WTC11 (cell line): ENCODE measurements at regions not wholly inside any gene's neighbourhood (a gene's known extent, or its start where the extent isn't known, plus 50 kb on each side); places are given as distances from the start of the nearest gene placed in this dataset.

ENCODE experiments used
- CBFB ChIP-seq: sonication (generic); formaldehyde crosslinking; IDR thresholded peaks from 2 replicates; pipeline ENCODE4 v1.8.1; 2022; ENCODE audit warnings: mild to moderate bottlenecking, low read depth, missing genetic modification reagents
- ELF4 ChIP-seq: sonication (generic); formaldehyde crosslinking; IDR thresholded peaks from 2 replicates; pipeline ENCODE4 v1.8.1; 2022; ENCODE audit warnings: low read depth, mild to moderate bottlenecking, moderate library complexity, missing genetic modification reagents
- ETV6 ChIP-seq: sonication (generic); formaldehyde crosslinking; IDR thresholded peaks from 2 replicates; pipeline ENCODE4 v1.8.1; 2022; ENCODE audit warnings: mild to moderate bottlenecking, missing genetic modification reagents
- MXD4 ChIP-seq: fragments of 250-450 bp; sonication (Bioruptor Pico); IDR thresholded peaks from 2 replicates; pipeline ENCODE4 v1.8.0; 2021; ENCODE audit warnings: mild to moderate bottlenecking, moderate library complexity, borderline replicate concordance
- ZNF138 ChIP-seq: sonication (generic); formaldehyde crosslinking; conservative IDR thresholded peaks from 2 replicates; pipeline ENCODE4 v1.8.1; 2022; ENCODE audit warnings: mild to moderate bottlenecking, moderate library complexity, missing genetic modification reagents
- ZNF416 ChIP-seq: fragments of 250-450 bp; sonication (Bioruptor Pico); IDR thresholded peaks from 2 replicates; pipeline ENCODE4 v1.9.0; 2021; ENCODE audit warnings: mild to moderate bottlenecking, inconsistent platforms
- ZNF423 ChIP-seq: fragments of 250-450 bp; sonication (Bioruptor Pico); IDR thresholded peaks from 2 replicates; pipeline ENCODE4 v2.1.2; 2022; ENCODE audit warnings: mild to moderate bottlenecking, moderate library complexity
- TF ChIP-seq, protein P1 (sequence below): sonication (generic); formaldehyde crosslinking; IDR thresholded peaks from 2 replicates; pipeline ENCODE4 v1.8.1; 2022; ENCODE audit warnings: low read depth, missing genetic modification reagents, borderline replicate concordance
- TF ChIP-seq, protein P2 (sequence below): fragments of 200-600 bp; IDR thresholded peaks from 2 replicates; pipeline ENCODE4 v1.8.0; 2022; ENCODE audit warnings: antibody characterized with exemption
- TF ChIP-seq, protein P3 (sequence below): sonication (generic); formaldehyde crosslinking; IDR thresholded peaks from 2 replicates; pipeline ENCODE4 v1.8.1; 2023; ENCODE audit warnings: mild to moderate bottlenecking, moderate library complexity, missing genetic modification reagents
- TF ChIP-seq, protein P4 (sequence below): sonication (generic); formaldehyde crosslinking; IDR thresholded peaks from 2 replicates; pipeline ENCODE4 v1.8.1; 2023; ENCODE audit warnings: mild to moderate bottlenecking, missing genetic modification reagents, moderate library complexity
- TF ChIP-seq, protein P5 (sequence below): sonication (generic); formaldehyde crosslinking; IDR thresholded peaks from 2 replicates; pipeline ENCODE4 v1.8.1; 2022; ENCODE audit warnings: mild to moderate bottlenecking, missing genetic modification reagents, moderate library complexity, borderline replicate concordance
- TF ChIP-seq, protein P6 (sequence below): sonication (generic); formaldehyde crosslinking; conservative IDR thresholded peaks from 2 replicates; pipeline ENCODE4 v1.8.1; 2022; ENCODE audit warnings: mild to moderate bottlenecking, missing genetic modification reagents
- TF ChIP-seq, protein P7 (sequence below): sonication (generic); formaldehyde crosslinking; IDR thresholded peaks from 2 replicates; pipeline ENCODE4 v1.8.1; 2023; ENCODE audit warnings: mild to moderate bottlenecking, missing genetic modification reagents

DNA sequence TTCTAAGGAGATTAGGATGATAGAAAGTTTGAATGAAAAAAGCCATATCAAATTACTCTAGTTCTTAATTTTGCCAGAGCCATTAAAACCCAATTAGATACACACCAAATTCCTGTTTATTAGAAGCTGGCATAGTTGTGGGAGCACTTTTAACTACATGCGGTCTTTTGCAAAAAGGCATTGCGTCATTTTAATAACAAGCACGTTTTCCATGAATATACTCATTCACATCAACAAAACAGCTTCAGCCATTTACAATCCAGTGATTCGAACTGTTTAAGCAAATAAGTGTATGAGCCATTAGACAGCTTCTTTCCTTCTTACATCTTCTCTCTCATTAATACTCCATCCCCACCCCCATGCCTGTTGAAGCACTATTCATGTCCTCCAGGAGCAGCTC is 109.5 kb upstream of the EOLA2 start:
- TF ChIP-seq, protein P1, sequence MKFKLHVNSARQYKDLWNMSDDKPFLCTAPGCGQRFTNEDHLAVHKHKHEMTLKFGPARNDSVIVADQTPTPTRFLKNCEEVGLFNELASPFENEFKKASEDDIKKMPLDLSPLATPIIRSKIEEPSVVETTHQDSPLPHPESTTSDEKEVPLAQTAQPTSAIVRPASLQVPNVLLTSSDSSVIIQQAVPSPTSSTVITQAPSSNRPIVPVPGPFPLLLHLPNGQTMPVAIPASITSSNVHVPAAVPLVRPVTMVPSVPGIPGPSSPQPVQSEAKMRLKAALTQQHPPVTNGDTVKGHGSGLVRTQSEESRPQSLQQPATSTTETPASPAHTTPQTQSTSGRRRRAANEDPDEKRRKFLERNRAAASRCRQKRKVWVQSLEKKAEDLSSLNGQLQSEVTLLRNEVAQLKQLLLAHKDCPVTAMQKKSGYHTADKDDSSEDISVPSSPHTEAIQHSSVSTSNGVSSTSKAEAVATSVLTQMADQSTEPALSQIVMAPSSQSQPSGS (CRISPR knock-in tag) = no peak
- TF ChIP-seq, protein P2, sequence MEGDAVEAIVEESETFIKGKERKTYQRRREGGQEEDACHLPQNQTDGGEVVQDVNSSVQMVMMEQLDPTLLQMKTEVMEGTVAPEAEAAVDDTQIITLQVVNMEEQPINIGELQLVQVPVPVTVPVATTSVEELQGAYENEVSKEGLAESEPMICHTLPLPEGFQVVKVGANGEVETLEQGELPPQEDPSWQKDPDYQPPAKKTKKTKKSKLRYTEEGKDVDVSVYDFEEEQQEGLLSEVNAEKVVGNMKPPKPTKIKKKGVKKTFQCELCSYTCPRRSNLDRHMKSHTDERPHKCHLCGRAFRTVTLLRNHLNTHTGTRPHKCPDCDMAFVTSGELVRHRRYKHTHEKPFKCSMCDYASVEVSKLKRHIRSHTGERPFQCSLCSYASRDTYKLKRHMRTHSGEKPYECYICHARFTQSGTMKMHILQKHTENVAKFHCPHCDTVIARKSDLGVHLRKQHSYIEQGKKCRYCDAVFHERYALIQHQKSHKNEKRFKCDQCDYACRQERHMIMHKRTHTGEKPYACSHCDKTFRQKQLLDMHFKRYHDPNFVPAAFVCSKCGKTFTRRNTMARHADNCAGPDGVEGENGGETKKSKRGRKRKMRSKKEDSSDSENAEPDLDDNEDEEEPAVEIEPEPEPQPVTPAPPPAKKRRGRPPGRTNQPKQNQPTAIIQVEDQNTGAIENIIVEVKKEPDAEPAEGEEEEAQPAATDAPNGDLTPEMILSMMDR = no peak
- TF ChIP-seq, protein P3, sequence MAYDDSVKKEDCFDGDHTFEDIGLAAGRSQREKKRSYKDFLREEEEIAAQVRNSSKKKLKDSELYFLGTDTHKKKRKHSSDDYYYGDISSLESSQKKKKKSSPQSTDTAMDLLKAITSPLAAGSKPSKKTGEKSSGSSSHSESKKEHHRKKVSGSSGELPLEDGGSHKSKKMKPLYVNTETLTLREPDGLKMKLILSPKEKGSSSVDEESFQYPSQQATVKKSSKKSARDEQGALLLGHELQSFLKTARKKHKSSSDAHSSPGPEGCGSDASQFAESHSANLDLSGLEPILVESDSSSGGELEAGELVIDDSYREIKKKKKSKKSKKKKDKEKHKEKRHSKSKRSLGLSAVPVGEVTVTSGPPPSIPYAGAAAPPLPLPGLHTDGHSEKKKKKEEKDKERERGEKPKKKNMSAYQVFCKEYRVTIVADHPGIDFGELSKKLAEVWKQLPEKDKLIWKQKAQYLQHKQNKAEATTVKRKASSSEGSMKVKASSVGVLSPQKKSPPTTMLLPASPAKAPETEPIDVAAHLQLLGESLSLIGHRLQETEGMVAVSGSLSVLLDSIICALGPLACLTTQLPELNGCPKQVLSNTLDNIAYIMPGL (CRISPR knock-in tag) = no peak
- TF ChIP-seq ZNF416 (CRISPR knock-in tag) (no peak), ZNF423 (CRISPR knock-in tag) (no peak), ELF4 (CRISPR knock-in tag) (no peak), ETV6 (CRISPR knock-in tag) (no peak), CBFB (CRISPR knock-in tag) (no peak), ZNF138 (CRISPR knock-in tag) (no peak), MXD4 (CRISPR knock-in tag) (no peak)
- TF ChIP-seq, protein P4, sequence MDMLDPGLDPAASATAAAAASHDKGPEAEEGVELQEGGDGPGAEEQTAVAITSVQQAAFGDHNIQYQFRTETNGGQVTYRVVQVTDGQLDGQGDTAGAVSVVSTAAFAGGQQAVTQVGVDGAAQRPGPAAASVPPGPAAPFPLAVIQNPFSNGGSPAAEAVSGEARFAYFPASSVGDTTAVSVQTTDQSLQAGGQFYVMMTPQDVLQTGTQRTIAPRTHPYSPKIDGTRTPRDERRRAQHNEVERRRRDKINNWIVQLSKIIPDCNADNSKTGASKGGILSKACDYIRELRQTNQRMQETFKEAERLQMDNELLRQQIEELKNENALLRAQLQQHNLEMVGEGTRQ (CRISPR knock-in tag) = no peak
- TF ChIP-seq, protein P5, sequence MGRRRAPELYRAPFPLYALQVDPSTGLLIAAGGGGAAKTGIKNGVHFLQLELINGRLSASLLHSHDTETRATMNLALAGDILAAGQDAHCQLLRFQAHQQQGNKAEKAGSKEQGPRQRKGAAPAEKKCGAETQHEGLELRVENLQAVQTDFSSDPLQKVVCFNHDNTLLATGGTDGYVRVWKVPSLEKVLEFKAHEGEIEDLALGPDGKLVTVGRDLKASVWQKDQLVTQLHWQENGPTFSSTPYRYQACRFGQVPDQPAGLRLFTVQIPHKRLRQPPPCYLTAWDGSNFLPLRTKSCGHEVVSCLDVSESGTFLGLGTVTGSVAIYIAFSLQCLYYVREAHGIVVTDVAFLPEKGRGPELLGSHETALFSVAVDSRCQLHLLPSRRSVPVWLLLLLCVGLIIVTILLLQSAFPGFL (CRISPR knock-in tag) = no peak
- TF ChIP-seq, protein P6, sequence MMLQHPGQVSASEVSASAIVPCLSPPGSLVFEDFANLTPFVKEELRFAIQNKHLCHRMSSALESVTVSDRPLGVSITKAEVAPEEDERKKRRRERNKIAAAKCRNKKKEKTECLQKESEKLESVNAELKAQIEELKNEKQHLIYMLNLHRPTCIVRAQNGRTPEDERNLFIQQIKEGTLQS (CRISPR knock-in tag) = no peak
- TF ChIP-seq, protein P7, sequence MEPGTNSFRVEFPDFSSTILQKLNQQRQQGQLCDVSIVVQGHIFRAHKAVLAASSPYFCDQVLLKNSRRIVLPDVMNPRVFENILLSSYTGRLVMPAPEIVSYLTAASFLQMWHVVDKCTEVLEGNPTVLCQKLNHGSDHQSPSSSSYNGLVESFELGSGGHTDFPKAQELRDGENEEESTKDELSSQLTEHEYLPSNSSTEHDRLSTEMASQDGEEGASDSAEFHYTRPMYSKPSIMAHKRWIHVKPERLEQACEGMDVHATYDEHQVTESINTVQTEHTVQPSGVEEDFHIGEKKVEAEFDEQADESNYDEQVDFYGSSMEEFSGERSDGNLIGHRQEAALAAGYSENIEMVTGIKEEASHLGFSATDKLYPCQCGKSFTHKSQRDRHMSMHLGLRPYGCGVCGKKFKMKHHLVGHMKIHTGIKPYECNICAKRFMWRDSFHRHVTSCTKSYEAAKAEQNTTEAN = no peak
